HCEC 1CT (cell line): ENCODE measurements at regions not wholly inside any gene's neighbourhood (a gene's known extent, or its start where the extent isn't known, plus 50 kb on each side); places are given as distances from the start of the nearest gene placed in this dataset.

Experiments used
- DNase-seq: peaks from one replicate; pipeline ENCODE4 v3.0.0-alpha.2; 2017

- no peak for DNase-seq
Observed at GRCh38 chr14:103207388-103208072, 84.3 kb downstream of the TNFAIP2 start.

GRCh38 chr14:103209054-103209453, 85.8 kb downstream of the TNFAIP2 start:
- no peak for DNase-seq

GRCh38 chr14:103209506-103209905, 86.2 kb downstream of the TNFAIP2 start:
- no peak for DNase-seq

- DNase-seq = no peak
Observed at GRCh38 chr14:103213331-103213730, 90.1 kb downstream of the TNFAIP2 start.

- no peak for DNase-seq
Observed at GRCh38 chr14:103214461-103214958, 91.2 kb downstream of the TNFAIP2 start.

- DNase-seq = no peak
Observed at GRCh38 chr14:103216399-103216798, 93.1 kb downstream of the TNFAIP2 start.

GRCh38 chr14:103216857-103217256, 93.6 kb downstream of the TNFAIP2 start:
- DNase-seq = no peak

GRCh38 chr14:103217538-103217937, 94.3 kb downstream of the TNFAIP2 start:
- DNase-seq = no peak

GRCh38 chr14:103220134-103220981, 97.1 kb downstream of the TNFAIP2 start:
- DNase-seq = no peak

- DNase-seq = no peak
Observed at GRCh38 chr14:103220982-103221641, 97.9 kb downstream of the TNFAIP2 start.

GRCh38 chr14:103221781-103222358, 98.6 kb downstream of the TNFAIP2 start:
- DNase-seq = no peak

GRCh38 chr14:103223818-103224352, 100.6 kb downstream of the TNFAIP2 start:
- DNase-seq = no peak

GRCh38 chr14:103225062-103225461, 101.8 kb downstream of the TNFAIP2 start:
- no peak for DNase-seq

- DNase-seq = no peak
Observed at GRCh38 chr14:103225476-103225875, 102.2 kb downstream of the TNFAIP2 start.

GRCh38 chr14:103227094-103227768, 104.0 kb downstream of the TNFAIP2 start:
- no peak for DNase-seq

GRCh38 chr14:103228076-103228806, 105.0 kb downstream of the TNFAIP2 start:
- DNase-seq = no peak

GRCh38 chr14:103228866-103229265, 105.2 kb upstream of the EIF5 start:
- DNase-seq = no peak

- DNase-seq = no peak
Observed at GRCh38 chr14:103230021-103230420, 104.0 kb upstream of the EIF5 start.

GRCh38 chr14:103230658-103231334, 103.2 kb upstream of the EIF5 start:
- DNase-seq = no peak

GRCh38 chr14:103231376-103232019, 102.5 kb upstream of the EIF5 start:
- no peak for DNase-seq
